Peyer's patch (tissue), 4 donors: ENCODE measurements at regions not wholly inside any gene's neighbourhood (a gene's known extent, or its start where the extent isn't known, plus 50 kb on each side); places are given as distances from the start of the nearest gene placed in this dataset.
"Not testable (repeated sequence)": the region's sequence is repeated elsewhere in the genome, so short reads cannot be mapped to it uniquely, and the experiment has no call there.

Source experiments
- DNase-seq, 3 donors: peaks; one replicate each; pipeline ENCODE4 v3.0.0-alpha.2; 2017 to 2019
- H3K27ac ChIP-seq, 4 donors: fragments of 200-600 bp; sonication (generic); one replicate each; pipeline ENCODE4 v1.5.1; 2016 to 2019
- H3K27me3 ChIP-seq, 2 donors: fragments of 200-600 bp; sonication (generic); one replicate each; pipeline ENCODE4 v1.5.1; 2019
- H3K36me3 ChIP-seq, 3 donors: fragments of 200-600 bp; sonication (generic); one replicate each; pipeline ENCODE4 v1.5.1; 2016 to 2019
- H3K4me1 ChIP-seq, 4 donors: fragments of 200-600 bp; sonication (generic); one replicate each; pipeline ENCODE4 v1.5.1; 2016 to 2019
- H3K4me3 ChIP-seq, 4 donors: fragments of 200-600 bp; sonication (generic); 1 replicate in 3 of 4; 2 replicates in 1 of 4; pipeline ENCODE4 v1.5.1; 2016 to 2019; ENCODE audit warnings: mild to moderate bottlenecking in 1 of 4
- H3K9me3 ChIP-seq, 4 donors: fragments of 200-600 bp; sonication (generic); one replicate each; pipeline ENCODE4 v1.5.1; 2016 to 2019; ENCODE audit warnings: mild to moderate bottlenecking in 1 of 4
- CTCF ChIP-seq, 6 experiments: fragments of 450-650 bp in 4 of 6; fragments of 200-600 bp in 2 of 6; sonication (generic) in 1 of 6; IDR thresholded peaks; one replicate each; pipeline ENCODE4 v1.5.1; 2017 to 2019; ENCODE audit warnings: antibody characterized with exemption in 6 of 6, mild to moderate bottlenecking in 3 of 6, moderate library complexity in 1 of 6
- POLR2A ChIP-seq, 2 donors: fragments of 450-650 bp; IDR thresholded peaks; one replicate each; pipeline ENCODE4 v1.5.1; 2017; ENCODE audit warnings: antibody characterized with exemption in 2 of 2, mild to moderate bottlenecking in 2 of 2, moderate library complexity in 2 of 2

- Histone ChIP-seq H3K4me3 (no peak overlapping the region), H3K9me3 (no peaks in the 10 kb centered on the region), H3K27ac (no peak overlapping the region), H3K36me3 (no peaks in the 10 kb centered on the region), H3K27me3 (no peaks in the 10 kb centered on the region), H3K4me1 (no peaks in the 10 kb centered on the region)
- no peak for DNase-seq
- TF ChIP-seq POLR2A (IDR thresholded peaks at IDR 0.05) = no peak
- TF ChIP-seq CTCF (IDR thresholded peaks at IDR 0.05) = no peak
These were observed 51.6 kb downstream of the RESF1 start for GRCh38 chr12:32010631-32011336.

- H3K4me3 ChIP-seq = no peak overlapping the region
- no peak for TF ChIP-seq CTCF (IDR thresholded peaks at IDR 0.05)
- no peak for TF ChIP-seq POLR2A (IDR thresholded peaks at IDR 0.05)
- peak in 1 of 3 donors; percentile 11 for DNase-seq
- H3K4me1 ChIP-seq = no peaks in the 10 kb centered on the region
- no peaks in the 10 kb centered on the region for H3K9me3 ChIP-seq
- H3K36me3 ChIP-seq = no peaks in the 10 kb centered on the region
- H3K27me3 ChIP-seq = no peaks in the 10 kb centered on the region
- H3K27ac ChIP-seq = no peak overlapping the region
These were observed 53.1 kb downstream of the RESF1 start for GRCh38 chr12:32012249-32012785.

GRCh38 chr12:32015036-32015435, 55.8 kb downstream of the RESF1 start:
- no peaks in the 10 kb centered on the region for H3K9me3 ChIP-seq
- no peaks in the 10 kb centered on the region for H3K4me1 ChIP-seq
- no peak for DNase-seq
- H3K4me3 ChIP-seq = no peak overlapping the region
- no peak for TF ChIP-seq CTCF (IDR thresholded peaks at IDR 0.05)
- TF ChIP-seq POLR2A (IDR thresholded peaks at IDR 0.05) = no peak
- H3K27me3 ChIP-seq = no peaks in the 10 kb centered on the region
- no peak overlapping the region for H3K27ac ChIP-seq
- H3K36me3 ChIP-seq = no peaks in the 10 kb centered on the region

- no peak overlapping the region for H3K27ac ChIP-seq
- DNase-seq = no peak
- TF ChIP-seq CTCF (IDR thresholded peaks at IDR 0.05) = no peak
- TF ChIP-seq POLR2A (IDR thresholded peaks at IDR 0.05) = no peak
These were observed 57.7 kb downstream of the RESF1 start for GRCh38 chr12:32016680-32017482.

GRCh38 chr12:32021346-32021773, 62.1 kb downstream of the RESF1 start:
- Histone ChIP-seq H3K4me3 (no peak overlapping the region), H3K9me3 (no peaks in the 10 kb centered on the region), H3K27me3 (no peaks in the 10 kb centered on the region), H3K27ac (no peak overlapping the region), H3K36me3 (no peaks in the 10 kb centered on the region), H3K4me1 (no peaks in the 10 kb centered on the region)
- DNase-seq = no peak
- TF ChIP-seq POLR2A (IDR thresholded peaks at IDR 0.05) (no peak), CTCF (IDR thresholded peaks at IDR 0.05) (no peak)

More at GRCh38 chr12:32016680-32017482, 57.7 kb downstream of the RESF1 start:
- H3K9me3 ChIP-seq = no peaks in the 10 kb centered on the region
- no peak overlapping the region for H3K4me3 ChIP-seq
- no peaks in the 10 kb centered on the region for H3K36me3 ChIP-seq
- no peaks in the 10 kb centered on the region for H3K27me3 ChIP-seq
- no peaks in the 10 kb centered on the region for H3K4me1 ChIP-seq

- H3K27me3 ChIP-seq, H3K4me1 ChIP-seq, H3K36me3 ChIP-seq, DNase-seq, H3K9me3 ChIP-seq, H3K27ac ChIP-seq, H3K4me3 ChIP-seq: not testable (repeated sequence)
These were observed 63.2 kb downstream of the RESF1 start for GRCh38 chr12:32022387-32022786.

- H3K27me3 ChIP-seq, DNase-seq, H3K9me3 ChIP-seq, H3K4me3 ChIP-seq, H3K4me1 ChIP-seq, H3K36me3 ChIP-seq, H3K27ac ChIP-seq: not testable (repeated sequence)
These were observed 64.6 kb downstream of the RESF1 start for GRCh38 chr12:32023861-32024260.
